Lower lobe of right lung (tissue), 2 donors: ENCODE measurements at regions not wholly inside any gene's neighbourhood (a gene's known extent, or its start where the extent isn't known, plus 50 kb on each side); places are given as distances from the start of the nearest gene placed in this dataset.
A peak's percentile ranks its signal among the peaks of the same experiment; 100 is the strongest.

ENCODE experiments used
- ATAC-seq, 2 donors: fragments of 200-7000 bp; cut with Tn5 transposase; one replicate each; pipeline ENCODE4 v1.9.1; 2020 to 2022; ENCODE audit warnings: mild to moderate bottlenecking in 2 of 2, moderate library complexity in 2 of 2
- DNase-seq: peaks from one replicate; pipeline ENCODE4 v3.0.0-alpha.2; 2020
- H3K27ac ChIP-seq: fragments of 200-600 bp; one replicate; pipeline ENCODE4 v1.8.0; 2022
- H3K27me3 ChIP-seq: fragments of 200-600 bp; one replicate; pipeline ENCODE4 v1.8.0; 2022; ENCODE audit warnings: low read depth
- H3K36me3 ChIP-seq: fragments of 200-600 bp; one replicate; pipeline ENCODE4 v1.8.0; 2022; ENCODE audit warnings: mild to moderate bottlenecking
- H3K4me1 ChIP-seq: fragments of 200-600 bp; one replicate; pipeline ENCODE4 v1.8.0; 2022
- H3K4me3 ChIP-seq: fragments of 200-600 bp; one replicate; pipeline ENCODE4 v1.8.0; 2022; ENCODE audit warnings: mild to moderate bottlenecking
- H3K9me3 ChIP-seq: fragments of 200-600 bp; one replicate; pipeline ENCODE4 v1.8.0; 2022
- CTCF ChIP-seq: fragments of 200-600 bp; IDR thresholded peaks from one replicate; pipeline ENCODE4 v1.8.0; 2022; ENCODE audit warnings: antibody characterized with exemption, mild to moderate bottlenecking
- intact Hi-C: fragments of 100-400 bp; cut with DNase I; formaldehyde crosslinking; loops from one replicate; pipeline ENCODE4 v1.11.0; 2022
- donor health status: DM: no; HTN: yes; CAD: no; lungs with severe emphysema.

- Histone ChIP-seq H3K27me3 (no peaks in the 10 kb centered on the region), H3K27ac (no peak overlapping the region), H3K36me3 (no peaks in the 10 kb centered on the region), H3K9me3 (no peaks in the 10 kb centered on the region), H3K4me3 (no peak overlapping the region), H3K4me1 (no peaks in the 10 kb centered on the region)
- no peak for ATAC-seq
- intact Hi-C loops = no loop called here
- TF ChIP-seq CTCF = no peak
- no peak for DNase-seq
Measured at GRCh38 chr16:74232806-74233465, 63.7 kb upstream of the PSMD7 start.

- ATAC-seq (no peak), DNase-seq (no peak)
- H3K36me3 ChIP-seq = no peaks in the 10 kb centered on the region
- peaks cover 4% of the 10 kb centered on the region for H3K27me3 ChIP-seq
- H3K9me3 ChIP-seq = no peaks in the 10 kb centered on the region
- H3K4me1 ChIP-seq = no peaks in the 10 kb centered on the region
- intact Hi-C loops = no loop called here
- no peak overlapping the region for H3K4me3 ChIP-seq
- no peak for TF ChIP-seq CTCF
- H3K27ac ChIP-seq = no peak overlapping the region
Measured at GRCh38 chr16:74230126-74230525, 66.5 kb upstream of the PSMD7 start.

GRCh38 chr16:74226338-74226954 lies 70.2 kb upstream of the PSMD7 start:
- Histone ChIP-seq H3K4me3 (no peak overlapping the region), H3K9me3 (no peaks in the 10 kb centered on the region), H3K27ac (no peak overlapping the region), H3K36me3 (no peaks in the 10 kb centered on the region), H3K4me1 (no peaks in the 10 kb centered on the region), H3K27me3 (peaks cover 4% of the 10 kb centered on the region)
- ATAC-seq (no peak), DNase-seq (no peak)
- TF ChIP-seq CTCF = peak; percentile 30
- intact Hi-C loops = no loop called here

- intact Hi-C loops = no loop called here
- ATAC-seq (no peak), DNase-seq (no peak)
- no peak overlapping the region for H3K27ac ChIP-seq
- H3K4me3 ChIP-seq = no peak overlapping the region
- H3K36me3 ChIP-seq = no peaks in the 10 kb centered on the region
- H3K4me1 ChIP-seq = no peaks in the 10 kb centered on the region
- peaks cover 4% of the 10 kb centered on the region for H3K27me3 ChIP-seq
- TF ChIP-seq CTCF = no peak
- no peaks in the 10 kb centered on the region for H3K9me3 ChIP-seq
Measured at GRCh38 chr16:74224828-74225612, 71.6 kb upstream of the PSMD7 start.

- Histone ChIP-seq H3K36me3 (no peaks in the 10 kb centered on the region), H3K4me3 (no peak overlapping the region), H3K27me3 (peaks cover under 1% of the 10 kb centered on the region), H3K4me1 (no peaks in the 10 kb centered on the region), H3K27ac (no peak overlapping the region), H3K9me3 (no peaks in the 10 kb centered on the region)
- no peak for ATAC-seq
- no peak for DNase-seq
- intact Hi-C loops = no loop called here
- TF ChIP-seq CTCF = no peak
Measured at GRCh38 chr16:74221828-74222227, 74.8 kb upstream of the PSMD7 start.
